GM12874 (cell line): ENCODE measurements at regions not wholly inside any gene's neighbourhood (a gene's known extent, or its start where the extent isn't known, plus 50 kb on each side); places are given as distances from the start of the nearest gene placed in this dataset.
A peak's percentile ranks its signal among the peaks of the same experiment; 100 is the strongest.

Experiments used
- TF ChIP-seq, protein P1 (sequence below): IDR thresholded peaks from 2 replicates; pipeline ENCODE4 v1.5.1; 2011; ENCODE audit warnings: low read depth, mild to moderate bottlenecking, control low read depth, low read length, moderate library complexity; ENCODE audit not compliant: insufficient read depth

DNA sequence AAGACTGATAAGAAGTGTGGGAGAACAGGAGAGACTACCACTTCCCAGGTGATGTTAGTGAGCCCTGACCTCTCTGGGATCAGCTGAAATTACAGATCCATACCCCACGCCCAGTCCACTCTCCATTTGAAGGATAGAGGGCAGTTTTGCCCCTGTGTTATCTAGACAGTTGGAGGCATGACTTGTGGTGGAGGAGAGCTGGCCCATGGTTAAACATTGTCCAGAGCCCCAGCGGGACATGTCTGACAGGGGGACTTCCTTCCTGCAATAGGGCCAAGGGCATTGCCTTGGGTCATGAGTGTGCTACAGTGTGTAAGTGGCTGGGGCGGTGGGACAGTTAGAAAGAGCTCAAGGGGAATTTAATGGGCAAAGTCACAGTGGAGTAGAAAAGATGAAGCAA lies 181.1 kb downstream of the MID1IP1 start:
- TF ChIP-seq, protein P1, sequence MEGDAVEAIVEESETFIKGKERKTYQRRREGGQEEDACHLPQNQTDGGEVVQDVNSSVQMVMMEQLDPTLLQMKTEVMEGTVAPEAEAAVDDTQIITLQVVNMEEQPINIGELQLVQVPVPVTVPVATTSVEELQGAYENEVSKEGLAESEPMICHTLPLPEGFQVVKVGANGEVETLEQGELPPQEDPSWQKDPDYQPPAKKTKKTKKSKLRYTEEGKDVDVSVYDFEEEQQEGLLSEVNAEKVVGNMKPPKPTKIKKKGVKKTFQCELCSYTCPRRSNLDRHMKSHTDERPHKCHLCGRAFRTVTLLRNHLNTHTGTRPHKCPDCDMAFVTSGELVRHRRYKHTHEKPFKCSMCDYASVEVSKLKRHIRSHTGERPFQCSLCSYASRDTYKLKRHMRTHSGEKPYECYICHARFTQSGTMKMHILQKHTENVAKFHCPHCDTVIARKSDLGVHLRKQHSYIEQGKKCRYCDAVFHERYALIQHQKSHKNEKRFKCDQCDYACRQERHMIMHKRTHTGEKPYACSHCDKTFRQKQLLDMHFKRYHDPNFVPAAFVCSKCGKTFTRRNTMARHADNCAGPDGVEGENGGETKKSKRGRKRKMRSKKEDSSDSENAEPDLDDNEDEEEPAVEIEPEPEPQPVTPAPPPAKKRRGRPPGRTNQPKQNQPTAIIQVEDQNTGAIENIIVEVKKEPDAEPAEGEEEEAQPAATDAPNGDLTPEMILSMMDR = no peak

DNA sequence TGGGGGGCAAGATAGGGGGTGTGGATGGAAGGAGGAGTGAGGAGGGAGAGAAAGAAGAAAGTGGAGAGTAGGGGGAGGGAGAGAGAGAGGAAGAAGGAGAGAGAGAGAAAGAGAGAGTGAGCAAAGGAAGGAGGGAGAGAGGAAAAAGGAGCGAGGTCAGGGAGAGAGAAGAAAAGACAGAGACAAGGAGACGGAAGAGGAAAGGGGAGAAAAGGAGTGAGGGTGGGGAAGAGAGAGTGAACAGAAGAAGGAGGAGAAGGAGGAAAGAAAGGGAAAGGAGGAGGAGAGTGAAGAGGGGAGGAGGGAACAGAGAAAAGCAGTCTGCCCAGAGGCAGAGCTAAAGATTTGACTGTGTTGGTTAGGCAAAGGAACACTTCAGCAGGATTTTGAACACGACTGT lies 181.6 kb downstream of the MID1IP1 start:
- TF ChIP-seq, protein P1 = no peak

DNA sequence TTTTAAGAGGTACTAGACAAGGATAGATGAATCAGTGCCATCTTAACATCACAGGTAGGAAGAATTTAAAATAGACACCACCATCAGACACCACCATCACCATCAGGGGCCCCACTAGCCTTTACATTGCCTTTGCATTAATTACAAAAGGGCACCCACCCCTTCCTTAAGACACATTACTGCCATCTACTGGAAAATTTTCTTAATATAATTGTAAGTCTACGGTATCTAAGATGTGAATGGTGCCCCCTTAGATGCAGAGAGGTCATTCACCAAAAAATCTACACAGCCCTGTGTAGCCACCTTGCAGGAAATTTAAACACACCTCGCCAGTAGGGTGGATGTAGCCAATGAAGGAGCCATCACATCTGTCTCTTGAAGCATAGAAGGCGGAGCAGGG lies 184.1 kb downstream of the MID1IP1 start:
- TF ChIP-seq, protein P1 = 0 out of 2 replicates have a peak, but pooled peaks have one; percentile 1

DNA sequence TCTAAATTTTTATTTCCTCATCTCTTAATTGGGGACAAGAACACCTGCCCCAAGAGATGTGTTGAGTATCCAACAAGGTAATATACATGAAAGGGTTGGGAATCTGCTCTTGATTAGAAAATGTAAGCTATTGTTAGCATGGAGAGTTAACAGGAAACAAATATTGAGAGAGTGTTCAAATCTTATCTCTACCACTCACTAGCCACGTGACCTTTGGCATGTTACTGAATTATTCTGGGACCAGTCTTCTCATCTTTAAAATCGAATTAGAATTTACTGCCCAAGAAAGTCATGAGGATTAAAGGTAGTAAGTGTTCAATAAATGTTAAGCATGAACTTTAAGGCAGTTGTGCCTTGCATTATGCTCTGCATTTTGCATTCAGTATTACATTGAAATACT lies 184.7 kb downstream of the MID1IP1 start:
- TF ChIP-seq, protein P1 = no peak

DNA sequence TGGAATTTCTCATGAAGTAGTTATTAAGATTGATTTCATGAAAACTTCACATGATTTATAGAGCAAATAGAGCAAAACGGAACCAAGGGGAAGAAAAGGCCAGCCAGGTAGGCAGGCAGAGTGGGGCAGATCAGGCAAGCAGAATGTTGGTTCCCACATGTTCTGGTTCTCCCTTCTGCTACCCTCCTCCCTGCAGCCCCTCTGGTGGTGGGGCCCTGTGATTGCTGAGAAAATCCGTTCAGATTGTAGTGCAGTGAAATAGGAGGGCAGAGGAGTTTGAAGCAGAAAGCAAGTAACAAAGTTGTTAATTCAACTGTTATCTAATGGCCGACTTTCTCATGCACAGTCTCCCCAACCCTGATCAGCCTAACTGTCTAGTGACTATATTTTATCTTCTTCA lies 185.3 kb downstream of the MID1IP1 start:
- TF ChIP-seq, protein P1 = no peak

DNA sequence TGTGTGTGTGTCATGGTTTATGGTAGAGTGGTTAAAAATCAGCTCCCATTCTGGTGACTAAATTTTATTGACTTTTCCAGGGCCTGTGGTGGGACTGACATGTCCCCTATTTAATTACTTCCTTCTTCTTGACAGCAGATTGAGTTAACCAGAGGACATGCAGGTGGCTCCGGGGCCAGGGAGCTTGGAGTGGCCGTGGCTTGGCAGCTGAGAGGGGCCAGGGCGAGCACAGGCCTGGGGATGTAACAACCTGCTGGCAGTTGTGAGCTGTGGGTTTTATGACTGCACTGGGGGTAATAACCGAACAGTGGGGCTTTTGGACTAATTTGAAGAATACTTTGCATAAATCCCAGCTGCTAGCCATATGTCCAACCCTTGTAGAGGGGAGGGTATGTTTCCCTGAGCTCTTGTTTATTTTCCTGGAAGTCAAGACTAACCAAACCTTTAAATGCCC lies 186.0 kb downstream of the MID1IP1 start:
- TF ChIP-seq, protein P1 = no peak

DNA sequence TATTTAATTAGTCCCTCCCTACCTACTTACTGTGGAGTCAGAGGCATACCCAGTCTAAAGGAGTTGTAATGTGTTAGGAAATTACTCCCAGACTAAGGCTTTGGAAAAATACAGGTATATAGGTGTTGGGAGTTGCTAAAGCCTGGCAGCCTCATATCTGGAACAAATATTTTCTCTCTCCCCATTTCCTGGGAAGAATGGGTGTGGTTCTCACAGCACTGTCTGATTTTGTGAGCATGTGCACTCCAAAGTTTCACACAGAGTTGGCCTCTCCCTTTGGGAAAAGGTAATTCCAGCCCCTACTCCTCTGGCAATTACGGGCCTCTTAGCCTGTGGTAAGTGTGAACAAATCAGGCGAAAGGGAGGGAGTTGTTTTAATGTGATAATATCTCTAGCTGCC lies 187.0 kb downstream of the MID1IP1 start:
- TF ChIP-seq, protein P1 = no peak
